NCI-H2171 treated with DMSO at 0.1 percent for 48 hours (cell line): ENCODE measurements at regions not wholly inside any gene's neighbourhood (a gene's known extent, or its start where the extent isn't known, plus 50 kb on each side); places are given as distances from the start of the nearest gene placed in this dataset.

Experiments
- DNase-seq: peaks from one replicate; lab custom pipeline; 2025; lab: John Stamatoyannopoulos, UW

DNA sequence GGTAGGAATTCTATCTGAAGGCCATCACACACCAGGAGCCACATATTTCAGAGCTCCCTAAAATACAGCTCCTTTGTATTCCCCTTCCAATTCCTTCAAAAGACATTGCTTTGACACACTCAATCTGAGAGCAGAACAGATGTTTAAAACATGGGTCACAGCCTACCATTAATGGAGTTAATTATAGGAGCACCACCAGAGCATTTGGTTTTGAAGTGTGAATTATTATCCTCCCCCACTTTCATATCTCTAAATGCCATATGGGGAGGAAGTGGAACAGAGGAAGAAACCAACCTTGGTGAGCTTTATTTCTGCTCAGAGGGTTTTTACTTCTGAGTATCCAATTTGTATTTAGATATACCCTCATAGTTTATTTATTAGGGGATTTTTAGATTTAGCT lies 50.7 kb upstream of the TNFRSF21 start:
- peak; percentile 56 for DNase-seq

DNA sequence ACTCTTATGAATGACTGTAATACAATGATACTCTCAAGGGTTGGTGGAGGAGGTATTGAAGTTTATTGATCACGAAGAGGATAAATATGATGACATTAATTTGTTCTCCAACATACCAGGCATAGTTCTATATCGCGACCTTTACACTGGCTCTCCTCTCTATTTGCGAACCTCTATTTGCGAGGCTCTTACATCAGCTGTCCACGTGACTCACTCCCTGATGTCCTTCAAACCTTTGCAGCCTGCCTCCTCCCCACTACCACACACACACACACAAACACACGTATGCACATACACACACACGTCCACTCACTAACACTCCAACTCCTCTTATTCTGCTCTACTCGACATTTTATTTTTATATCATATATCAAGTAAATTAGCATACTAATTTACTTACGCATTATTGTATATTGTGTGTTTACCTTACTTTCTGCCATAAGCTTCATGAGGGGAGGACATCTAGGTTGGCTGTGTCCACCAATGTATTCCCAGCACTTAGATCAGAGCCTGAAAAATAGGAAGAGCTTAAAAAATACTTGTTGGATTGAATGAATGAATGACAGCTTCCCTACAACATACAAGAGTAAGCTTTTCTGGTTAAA lies 53.3 kb upstream of the TNFRSF21 start:
- no peak for DNase-seq

DNA sequence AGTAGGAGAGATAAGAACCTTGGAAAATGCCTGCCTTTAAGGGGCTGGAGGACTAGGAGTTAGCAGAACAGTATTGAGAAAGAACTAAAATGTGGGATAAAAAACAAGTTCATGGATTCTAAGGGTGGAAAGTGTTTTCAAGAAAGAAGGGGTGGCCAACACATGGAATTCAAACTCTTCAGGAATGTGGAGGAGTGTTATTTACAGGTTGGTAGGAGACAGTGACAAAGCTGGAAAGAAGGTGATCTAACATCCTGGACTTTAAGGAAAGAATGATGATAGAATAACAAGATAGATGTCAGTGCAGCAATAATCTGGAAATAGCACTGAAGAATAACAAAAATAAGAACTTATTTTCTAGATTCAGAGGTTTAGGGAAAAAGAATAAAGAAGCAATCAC lies 54.0 kb upstream of the TNFRSF21 start:
- DNase-seq = no peak

DNA sequence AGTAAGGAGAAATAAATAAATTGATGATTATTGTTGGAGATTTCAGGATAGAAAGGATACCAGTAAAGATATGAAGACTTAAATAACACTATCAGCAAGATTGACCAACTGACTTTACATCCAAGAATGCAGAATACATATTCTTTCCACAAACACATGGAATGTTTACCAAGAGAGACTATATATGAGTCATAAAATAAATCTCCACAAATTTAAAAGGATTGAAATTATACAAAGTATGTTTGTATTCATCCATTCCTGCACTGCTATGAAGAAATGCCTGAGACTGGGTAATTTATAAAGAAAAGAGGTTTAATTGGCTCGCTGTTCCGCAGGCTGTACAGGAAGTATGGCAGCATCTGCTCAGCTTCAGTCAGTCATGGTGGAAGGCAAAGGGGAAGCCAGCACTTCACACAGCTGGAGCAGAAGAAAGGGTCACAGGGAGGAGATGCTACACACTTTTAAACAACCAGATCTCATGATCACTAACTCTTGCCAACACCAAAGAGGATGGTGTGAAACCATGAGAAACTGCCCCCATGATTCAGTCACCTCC lies 56.7 kb upstream of the TNFRSF21 start:
- DNase-seq = no peak

DNA sequence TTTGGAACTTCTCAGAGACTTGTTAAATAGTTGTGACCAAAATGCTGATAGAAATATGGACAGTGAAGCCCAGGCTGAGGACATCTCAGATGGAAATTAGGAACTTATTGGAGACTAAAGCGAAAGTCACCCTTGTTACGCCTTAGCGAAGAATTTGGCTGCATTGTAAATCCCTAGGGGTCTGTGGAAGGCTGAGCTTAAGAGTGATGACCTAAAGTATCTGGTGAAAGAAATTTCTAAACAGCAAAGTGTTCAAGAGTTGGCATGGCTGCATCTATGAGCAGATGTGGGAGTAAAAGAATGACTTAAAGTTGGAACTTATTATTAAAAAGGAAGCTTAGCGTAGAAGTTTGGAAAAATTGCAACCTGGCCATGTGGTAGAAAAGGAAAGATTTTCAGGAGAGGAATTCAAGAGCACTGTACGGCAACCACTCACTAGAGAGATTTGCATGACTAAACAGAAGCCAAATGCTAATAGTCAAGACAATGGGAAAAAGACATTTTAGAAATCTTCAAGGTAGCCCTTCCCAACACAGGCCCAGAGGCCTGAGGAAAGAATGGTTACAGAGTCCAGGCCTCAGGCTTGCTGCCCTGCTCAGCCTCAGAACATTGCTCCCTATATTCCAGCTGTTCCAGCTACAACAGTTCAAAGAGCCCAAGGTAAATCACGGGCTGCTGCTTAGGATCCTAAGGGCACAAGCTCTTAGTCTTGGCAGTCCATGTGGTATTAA lies 61.6 kb upstream of the TNFRSF21 start:
- no peak for DNase-seq

DNA sequence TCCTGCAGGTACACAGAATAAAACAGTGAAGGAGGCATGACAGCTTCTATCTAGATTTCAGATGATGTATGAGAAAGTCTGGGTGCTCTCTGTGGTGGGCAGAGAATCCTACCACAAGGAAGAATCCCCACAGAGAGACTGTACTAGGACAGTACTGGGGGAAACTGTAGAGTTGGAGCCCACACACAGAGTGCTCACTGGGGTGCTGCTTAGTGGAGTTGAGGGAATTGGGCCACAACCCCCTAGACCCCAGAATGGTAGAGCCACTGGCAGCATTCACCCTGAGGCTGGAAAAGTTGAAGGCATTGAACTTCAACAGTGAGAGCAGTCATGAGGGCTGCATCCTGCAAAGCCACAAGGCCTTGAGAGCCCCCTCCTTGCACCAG lies 62.2 kb upstream of the TNFRSF21 start:
- DNase-seq = no peak

DNA sequence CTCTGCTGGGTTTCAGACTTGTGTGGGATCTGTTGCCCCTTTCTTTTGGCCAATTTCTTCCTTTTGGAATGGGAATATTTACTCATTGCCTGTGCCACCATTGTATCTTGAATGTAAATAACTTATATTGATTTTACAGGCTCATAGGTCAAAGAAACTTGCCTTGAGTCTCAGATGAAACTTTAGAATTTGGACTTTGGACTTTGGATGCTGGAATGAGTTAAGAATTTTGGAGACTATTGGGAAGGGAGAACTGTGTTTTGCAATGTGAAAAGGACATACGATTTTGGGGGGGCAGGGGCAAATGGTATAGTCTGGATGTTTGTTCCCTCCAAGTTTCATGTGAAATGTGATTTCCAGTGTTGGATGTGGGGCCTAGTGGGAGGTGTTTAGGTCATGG lies 62.6 kb upstream of the TNFRSF21 start:
- no peak for DNase-seq

DNA sequence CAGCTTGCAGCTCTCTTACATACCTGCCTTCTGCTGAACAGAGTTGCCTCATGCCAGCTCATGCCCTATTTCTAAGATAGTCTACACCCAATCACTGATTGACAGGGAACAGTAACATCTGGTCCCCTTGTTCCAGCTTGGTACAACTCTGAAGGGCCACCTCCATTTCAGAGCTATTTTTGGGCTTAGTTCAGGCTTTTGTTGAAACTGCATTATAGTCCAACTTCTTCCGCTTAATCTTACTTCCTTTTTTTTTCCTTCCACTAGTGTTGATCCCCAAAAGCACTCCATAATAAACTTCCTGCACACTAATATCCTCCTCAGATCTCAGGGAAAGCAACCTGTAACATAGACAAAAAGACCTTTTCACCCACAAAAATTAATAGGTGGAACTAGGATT lies 65.7 kb upstream of the TNFRSF21 start:
- no peak for DNase-seq

DNA sequence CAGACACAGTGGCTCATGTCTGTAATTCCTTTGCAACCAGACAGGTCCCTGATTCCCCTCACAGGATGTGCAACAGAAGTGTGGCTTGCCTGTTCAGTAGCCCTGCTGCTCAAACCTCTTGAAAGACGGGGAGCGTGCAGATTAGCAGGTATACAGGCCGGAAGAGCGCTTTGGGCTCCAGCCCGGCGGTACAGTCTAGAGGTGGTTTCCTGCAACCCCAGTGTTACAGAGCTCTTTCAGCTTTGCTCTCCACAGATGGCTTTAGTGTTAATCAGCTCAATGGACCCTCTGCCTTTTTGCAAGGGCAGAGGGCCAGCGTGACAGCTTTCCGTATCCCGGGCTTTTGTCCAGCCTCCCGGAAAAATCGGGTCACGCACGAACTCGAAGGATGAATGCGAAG lies 67.2 kb upstream of the TNFRSF21 start:
- no peak for DNase-seq

DNA sequence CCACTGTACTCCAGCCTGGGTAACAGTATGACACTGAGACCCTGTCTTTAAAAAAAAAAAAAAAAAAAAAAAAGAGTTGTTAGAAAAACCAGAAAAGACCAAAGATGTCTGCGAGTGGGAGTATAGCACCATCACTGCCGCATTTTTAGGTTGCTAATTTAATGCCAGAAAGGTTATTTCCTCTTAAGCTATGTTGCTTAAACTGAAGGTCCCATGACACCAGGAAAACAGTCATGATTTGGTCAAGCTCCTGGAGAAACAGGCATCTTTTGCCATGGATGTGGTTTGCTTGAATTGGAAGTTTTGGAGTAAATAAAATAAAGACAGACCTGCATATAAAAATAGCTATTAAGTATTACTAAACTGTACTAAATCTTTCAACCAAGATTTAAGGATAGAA lies 68.3 kb upstream of the TNFRSF21 start:
- DNase-seq = no peak

DNA sequence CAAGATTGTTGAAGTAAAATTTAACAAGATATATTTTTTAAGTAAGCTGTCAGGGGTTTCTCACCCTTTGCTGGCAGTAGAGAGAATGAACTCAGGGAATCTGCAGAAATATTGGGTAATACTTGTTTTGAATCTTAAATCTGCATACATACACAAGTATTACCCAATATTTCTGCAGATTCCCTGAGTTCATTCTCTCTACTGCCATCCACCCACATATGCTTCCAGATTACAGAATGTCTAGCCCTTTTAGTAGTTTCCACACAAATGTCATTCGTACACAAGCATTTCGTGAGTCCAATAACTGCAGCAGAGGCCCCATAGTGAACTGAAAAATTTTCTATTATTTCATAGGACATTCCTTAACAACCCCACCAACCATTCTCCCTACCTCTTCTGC lies 69.6 kb upstream of the TNFRSF21 start:
- no peak for DNase-seq

DNA sequence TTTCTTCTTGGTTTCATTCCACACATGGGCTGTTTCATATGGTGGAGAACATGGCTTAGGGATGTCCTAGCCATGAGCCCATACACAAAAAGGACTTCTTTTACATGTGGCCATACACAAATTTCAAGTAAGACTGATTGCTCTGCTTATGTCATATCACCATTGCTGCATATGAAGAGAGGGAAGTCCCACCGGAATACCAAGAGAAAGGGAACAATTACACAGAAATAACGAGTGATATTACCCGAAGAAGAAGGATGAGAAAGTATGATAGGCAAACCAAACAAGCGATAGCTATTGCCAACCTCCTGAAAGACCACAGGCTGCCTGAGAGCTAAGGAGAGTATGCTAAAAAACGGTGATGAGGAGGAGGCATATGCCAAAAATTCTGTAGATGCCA lies 70.5 kb upstream of the TNFRSF21 start:
- DNase-seq = no peak

DNA sequence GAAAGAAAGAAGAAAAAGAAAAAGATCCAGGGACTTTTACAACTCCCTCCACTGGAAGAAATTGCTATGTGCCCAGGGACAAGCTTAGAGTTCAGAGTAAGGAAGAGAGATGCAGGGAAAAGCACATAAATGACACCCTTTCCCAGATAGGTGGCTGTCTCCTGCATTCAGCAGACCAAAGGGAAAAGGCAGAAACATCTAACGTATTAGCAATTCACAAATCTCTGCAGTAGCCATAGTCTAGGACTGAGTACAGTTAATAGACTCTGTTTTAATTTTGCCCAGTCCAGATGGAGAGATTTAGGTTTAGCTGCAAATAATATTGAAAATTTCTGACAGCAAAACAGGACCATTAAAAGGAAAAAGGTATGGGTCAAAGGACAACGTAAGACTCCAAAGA lies 71.3 kb upstream of the TNFRSF21 start:
- DNase-seq = no peak

DNA sequence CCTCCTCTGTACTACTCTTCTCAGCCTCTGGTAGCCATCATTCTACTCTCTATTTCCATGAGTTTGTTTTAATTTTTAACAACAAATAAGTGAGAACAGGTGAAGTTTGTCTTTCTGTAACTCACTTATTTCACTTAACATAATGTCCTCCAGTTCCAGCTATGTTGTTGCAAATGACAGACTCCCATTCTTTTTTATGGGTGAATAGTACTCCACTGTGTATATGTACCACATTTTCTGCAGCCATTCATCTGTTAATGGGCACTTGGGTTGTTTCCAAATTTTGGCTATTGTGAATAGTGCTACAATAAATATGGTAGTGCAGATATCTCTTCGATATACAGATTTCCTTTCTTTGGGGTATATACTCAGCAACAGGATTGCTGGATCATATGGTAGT lies 73.7 kb upstream of the TNFRSF21 start:
- no peak for DNase-seq

DNA sequence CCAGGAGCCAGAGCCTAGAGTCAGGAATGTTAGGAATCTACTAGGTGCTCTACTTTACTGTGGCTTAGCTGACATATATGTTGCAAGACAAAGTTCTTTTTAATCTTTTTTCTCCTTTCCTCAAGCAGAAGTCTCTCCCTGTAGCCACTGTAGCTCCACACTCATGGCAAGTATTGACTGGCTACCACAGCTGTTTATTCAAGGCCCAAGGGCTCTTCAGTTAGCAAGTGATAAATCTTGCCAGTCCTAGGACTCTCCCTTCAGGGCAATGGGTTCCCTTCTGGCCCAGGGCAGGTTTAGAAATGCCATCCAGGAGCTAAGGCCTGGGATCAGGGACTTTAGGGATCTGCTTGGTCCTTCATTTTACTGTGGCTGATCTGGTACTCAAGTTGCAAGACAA lies 82.0 kb upstream of the TNFRSF21 start:
- no peak for DNase-seq

DNA sequence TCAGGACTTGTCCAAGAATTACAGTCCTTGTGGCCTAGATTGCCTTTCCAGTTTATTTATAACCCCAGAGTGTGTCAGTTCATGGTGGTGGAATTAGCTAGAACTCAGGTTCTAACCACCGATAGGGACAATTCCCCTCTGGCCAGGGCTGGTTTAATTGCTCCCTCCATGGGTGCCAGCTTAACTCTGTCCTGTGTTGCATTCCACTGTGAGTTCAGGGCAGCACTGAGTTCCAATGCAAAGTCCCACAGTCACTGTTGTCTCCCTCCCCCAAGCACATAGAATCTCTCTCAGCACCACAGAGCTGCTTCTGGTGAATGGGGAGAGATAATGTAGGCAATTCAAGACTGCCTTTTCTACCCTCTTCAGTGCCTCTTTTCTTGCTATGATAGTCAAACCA lies 82.5 kb upstream of the TNFRSF21 start:
- no peak for DNase-seq

DNA sequence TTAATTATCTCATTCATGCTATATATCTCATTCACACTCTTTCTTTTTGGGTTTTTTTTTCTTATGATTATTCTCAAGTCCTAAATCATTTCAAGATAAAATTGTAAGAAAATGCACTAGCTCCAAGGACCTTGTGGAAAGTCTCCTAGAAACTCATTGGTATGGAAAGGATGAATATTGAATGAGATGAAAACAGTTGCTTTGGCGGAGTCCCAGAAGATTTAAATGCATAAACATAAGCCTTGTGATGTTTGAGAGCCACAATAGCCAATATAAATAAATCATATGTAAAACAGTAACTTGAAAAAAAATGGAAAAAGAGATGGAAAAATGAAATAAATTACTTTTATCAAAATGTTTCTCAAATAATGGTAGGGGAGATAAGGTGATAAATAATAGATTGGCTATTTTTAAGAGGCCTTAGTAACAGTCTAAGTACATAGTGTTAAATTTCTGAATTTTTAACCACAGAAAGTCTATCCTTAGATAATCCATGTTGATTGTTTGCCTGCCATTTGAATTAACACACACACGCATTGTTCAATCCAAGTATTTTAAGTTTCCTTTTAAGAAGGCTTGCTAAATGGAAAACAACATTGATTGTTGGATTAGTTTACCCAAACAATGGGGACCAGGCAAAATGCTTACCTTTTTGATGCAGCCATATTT lies 81.1 kb upstream of the CD2AP start:
- DNase-seq = no peak

DNA sequence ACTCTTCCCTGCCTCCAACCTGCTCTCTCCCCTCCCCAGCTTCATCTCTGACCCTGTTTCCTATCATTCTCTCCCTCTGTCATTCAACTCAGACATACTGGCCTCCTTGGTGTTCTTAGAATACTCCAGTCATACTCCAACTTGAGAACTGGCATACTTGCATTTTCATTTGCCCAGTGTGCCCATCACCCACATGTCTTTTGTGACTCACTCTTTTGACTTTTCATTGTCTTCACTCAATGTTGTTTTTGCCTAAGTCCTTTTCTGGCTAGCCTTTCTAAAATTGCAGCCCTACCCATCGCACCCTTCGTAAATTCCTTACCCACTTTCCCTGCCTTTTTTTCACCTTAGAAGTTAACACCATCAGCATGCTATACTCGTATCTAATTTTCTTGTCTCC lies 77.0 kb upstream of the CD2AP start:
- no peak for DNase-seq

DNA sequence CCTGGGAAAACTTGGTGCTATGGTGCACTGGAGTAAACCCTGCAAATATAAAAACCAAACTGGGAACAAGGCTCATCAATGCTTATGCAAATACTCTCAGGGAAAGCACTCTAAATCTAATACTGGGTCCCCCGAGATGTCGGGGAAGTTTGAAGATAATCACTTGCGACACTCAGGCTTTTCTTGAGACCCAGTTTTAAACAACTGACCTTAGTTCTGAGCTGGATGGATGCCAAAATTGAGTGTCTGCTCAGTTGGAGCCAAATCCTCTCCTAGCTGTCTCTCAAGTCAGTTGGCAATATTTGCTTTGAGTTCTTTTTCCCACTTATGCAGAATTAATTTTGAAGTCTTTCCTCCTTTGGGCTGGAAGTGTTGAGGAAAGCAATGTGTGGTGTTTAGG lies 75.5 kb upstream of the CD2AP start:
- DNase-seq = no peak

DNA sequence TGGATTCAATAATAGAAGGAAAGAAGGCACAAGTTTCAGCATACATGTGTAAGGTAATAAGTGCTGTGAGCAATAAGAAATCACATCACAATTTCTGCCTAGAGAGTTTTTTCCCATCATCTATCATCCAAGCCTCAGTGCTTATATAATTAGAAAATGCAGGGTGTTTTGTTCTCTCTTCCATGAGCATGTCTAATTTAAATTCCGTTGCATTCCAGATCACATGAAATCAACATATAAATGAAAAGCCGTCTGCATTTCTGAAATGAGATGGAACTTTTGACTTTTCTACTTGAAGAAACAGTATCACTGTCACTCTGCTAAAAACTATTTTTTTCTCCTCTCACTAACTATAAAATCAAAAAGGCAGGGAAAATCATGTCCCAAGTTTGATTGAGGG lies 74.5 kb upstream of the CD2AP start:
- no peak for DNase-seq

DNA sequence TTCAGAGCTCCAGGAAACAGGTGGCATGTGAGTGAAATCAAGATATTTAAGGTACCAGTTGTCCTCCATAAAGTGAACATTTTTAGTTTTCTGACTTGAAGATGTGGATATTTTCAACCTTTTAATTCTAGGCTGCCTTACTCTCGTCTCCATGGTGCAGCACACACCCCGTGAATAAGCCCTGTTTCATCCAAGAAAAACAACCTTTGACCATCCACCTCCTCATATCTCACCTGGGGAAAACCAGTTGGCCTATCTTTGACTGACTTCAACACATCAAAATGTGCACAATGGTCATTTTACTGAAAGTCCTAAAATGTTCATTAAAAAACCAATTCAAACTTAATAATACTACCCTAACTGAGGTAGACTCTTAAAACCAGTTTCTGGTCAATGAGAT lies 73.8 kb upstream of the CD2AP start:
- DNase-seq = no peak

DNA sequence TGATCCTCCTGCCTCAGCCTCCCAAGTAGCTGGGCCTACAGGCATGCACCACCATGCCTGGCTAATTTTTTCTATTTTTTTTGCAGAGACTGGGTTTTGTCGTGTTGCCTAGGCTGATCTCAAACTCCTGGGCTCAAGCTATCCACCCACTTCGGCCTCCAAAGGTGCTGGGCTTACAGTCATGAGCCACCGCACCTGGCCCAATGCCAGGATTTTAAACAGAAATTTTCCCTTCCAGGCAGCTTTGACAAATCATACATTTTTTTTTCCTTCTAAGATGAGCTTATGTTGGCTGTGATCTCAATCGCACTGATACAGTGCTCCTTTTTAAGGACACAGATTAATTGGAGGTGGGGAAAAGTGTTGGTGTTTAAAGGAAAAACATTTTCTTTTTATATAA lies 73.2 kb upstream of the CD2AP start:
- no peak for DNase-seq

DNA sequence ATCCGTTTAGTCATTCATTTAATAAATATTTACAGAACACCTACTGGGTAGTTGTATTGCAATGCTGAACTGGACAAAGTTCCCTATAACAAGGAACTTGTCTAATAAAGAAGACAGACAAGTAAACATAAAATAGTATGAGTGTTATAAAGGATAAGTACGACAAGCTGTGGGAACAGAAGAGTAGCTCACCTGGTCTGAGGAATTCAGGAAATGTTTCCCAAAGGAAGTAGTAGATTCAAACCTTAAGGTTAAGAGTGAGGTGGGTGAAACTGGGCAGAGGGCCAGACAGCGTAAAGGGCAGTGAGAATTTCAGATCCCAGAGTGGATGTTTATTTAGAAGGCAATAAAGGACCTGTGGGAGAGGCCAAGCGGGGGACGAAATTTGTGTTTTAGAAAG lies 72.3 kb upstream of the CD2AP start:
- DNase-seq = no peak
